NOMO-1 (cell line): ENCODE measurements at regions not wholly inside any gene's neighbourhood (a gene's known extent, or its start where the extent isn't known, plus 50 kb on each side); places are given as distances from the start of the nearest gene placed in this dataset.
"Not testable (repeated sequence)": the region's sequence is repeated elsewhere in the genome, so short reads cannot be mapped to it uniquely, and the experiment has no call there.

Experiments used
- DNase-seq, 2 experiments: peaks; one replicate each; lab custom pipeline; 2025; ENCODE audit not compliant: unreplicated experiment in 2 of 2; lab: John Stamatoyannopoulos, UW

GRCh38 chr6:27633221-27633688, 160.3 kb upstream of the ZNF184 start:
- DNase-seq, result not testable (repeated sequence)

GRCh38 chr6:27631609-27631916, 158.7 kb upstream of the ZNF184 start:
- DNase-seq, result no peak

- no peak for DNase-seq
Measured at GRCh38 chr6:27630727-27631608, 158.1 kb upstream of the ZNF184 start.

- no peak for DNase-seq
Measured at GRCh38 chr6:27624694-27625262, 151.9 kb upstream of the ZNF184 start.

GRCh38 chr6:27623103-27623502, 150.2 kb upstream of the ZNF184 start:
- no peak for DNase-seq

- no peak for DNase-seq
Measured at GRCh38 chr6:27619436-27619835, 146.5 kb upstream of the ZNF184 start.

- no peak for DNase-seq
Measured at GRCh38 chr6:27617700-27618689, 145.1 kb upstream of the ZNF184 start.

GRCh38 chr6:27617046-27617687, 144.3 kb upstream of the ZNF184 start:
- DNase-seq, result no peak

GRCh38 chr6:27616328-27617045, 143.6 kb upstream of the ZNF184 start:
- DNase-seq, result no peak

GRCh38 chr6:27611451-27611850, 138.5 kb upstream of the ZNF184 start:
- no peak for DNase-seq

- DNase-seq, result peak; percentile 38 to 44
Measured at GRCh38 chr6:27608916-27609883, 136.3 kb upstream of the ZNF184 start.

GRCh38 chr6:27605401-27606342, 132.8 kb upstream of the ZNF184 start:
- DNase-seq, result no peak

- no peak for DNase-seq
Measured at GRCh38 chr6:27604986-27605385, 132.1 kb upstream of the ZNF184 start.

GRCh38 chr6:27601668-27602254, 128.9 kb upstream of the ZNF184 start:
- peak; percentile 23 to 57 for DNase-seq

- DNase-seq, result no peak
Measured at GRCh38 chr6:27599859-27600532, 127.1 kb upstream of the ZNF184 start.

GRCh38 chr6:27597031-27597567, 124.2 kb upstream of the ZNF184 start:
- not testable (repeated sequence) for DNase-seq

- DNase-seq, result no peak
Measured at GRCh38 chr6:27593861-27594260, 121.0 kb upstream of the ZNF184 start.
